H9 (cell line): ENCODE measurements at regions not wholly inside any gene's neighbourhood (a gene's known extent, or its start where the extent isn't known, plus 50 kb on each side); places are given as distances from the start of the nearest gene placed in this dataset.

Source experiments
- DNase-seq: peaks from one replicate; pipeline ENCODE4 v3.0.0-alpha.2; 2017
- H2AFZ ChIP-seq: one replicate; pipeline ENCODE4 v1.6.1; 2013; ENCODE audit warnings: mild to moderate bottlenecking, low read length, control low read depth, moderate library complexity
- H2AK5ac ChIP-seq: 2 replicates; pipeline ENCODE4 v1.6.1; 2013; ENCODE audit warnings: low read length, control low read depth, mixed read lengths; ENCODE audit not compliant: insufficient read length
- H2BK120ac ChIP-seq: one replicate; pipeline ENCODE4 v1.6.1; 2013; ENCODE audit warnings: low read depth, mild to moderate bottlenecking, low read length, control low read depth, inconsistent platforms; ENCODE audit not compliant: poor library complexity, severe bottlenecking
- H2BK12ac ChIP-seq: 2 replicates; pipeline ENCODE4 v1.6.1; 2013; ENCODE audit warnings: low read length, control low read depth, mixed read lengths, low read depth; ENCODE audit not compliant: insufficient read length
- H2BK15ac ChIP-seq: 2 replicates; pipeline ENCODE4 v1.6.1; 2013; ENCODE audit warnings: low read depth, low read length, control low read depth
- H2BK20ac ChIP-seq: one replicate; pipeline ENCODE4 v1.6.1; 2013; ENCODE audit warnings: low read depth, mild to moderate bottlenecking, low read length, control low read depth, inconsistent platforms; ENCODE audit not compliant: poor library complexity, severe bottlenecking
- H2BK5ac ChIP-seq: 2 replicates; pipeline ENCODE4 v1.6.1; 2013; ENCODE audit warnings: low read length, control low read depth, mixed read lengths; ENCODE audit not compliant: insufficient read length
- H3K14ac ChIP-seq: 2 replicates; pipeline ENCODE4 v1.6.1; 2013; ENCODE audit warnings: low read length, control low read depth; ENCODE audit not compliant: insufficient read depth
- H3K18ac ChIP-seq: 2 replicates; pipeline ENCODE4 v1.6.1; 2013; ENCODE audit warnings: low read depth, mild to moderate bottlenecking, mixed read lengths, low read length, control low read depth; ENCODE audit not compliant: insufficient read length
- H3K23ac ChIP-seq: 2 replicates; pipeline ENCODE4 v1.6.1; 2013; ENCODE audit warnings: low read length, control low read depth, mixed read lengths, low read depth; ENCODE audit not compliant: insufficient read length
- H3K23me2 ChIP-seq: 2 replicates; pipeline ENCODE4 v1.6.1; 2013; ENCODE audit warnings: low read depth, mild to moderate bottlenecking, mixed read lengths, low read length, control low read depth; ENCODE audit not compliant: insufficient read length, poor library complexity, severe bottlenecking
- H3K27ac ChIP-seq: 2 replicates; pipeline ENCODE4 v1.5.1; 2013; ENCODE audit warnings: low read length, control low read depth, mixed read lengths, low read depth; ENCODE audit not compliant: insufficient read length
- H3K27me3 ChIP-seq: 2 replicates; pipeline ENCODE4 v1.6.1; 2013; ENCODE audit warnings: low read length, control low read depth, inconsistent platforms; ENCODE audit not compliant: insufficient read depth
- H3K4ac ChIP-seq: 2 replicates; pipeline ENCODE4 v1.6.1; 2013; ENCODE audit warnings: low read depth, mild to moderate bottlenecking, control low read depth, inconsistent platforms, low read length, moderate library complexity
- H3K4me1 ChIP-seq: 2 replicates; pipeline ENCODE4 v1.6.1; 2013; ENCODE audit warnings: low read length, control low read depth, inconsistent platforms; ENCODE audit not compliant: insufficient read depth
- H3K4me2 ChIP-seq: 2 replicates; pipeline ENCODE4 v1.6.1; 2013; ENCODE audit warnings: low read length, control low read depth, mixed read lengths; ENCODE audit not compliant: insufficient read length, insufficient read depth
- H3K56ac ChIP-seq: 2 replicates; pipeline ENCODE4 v1.6.1; 2013; ENCODE audit warnings: low read depth, mild to moderate bottlenecking, mixed read lengths, low read length, control low read depth; ENCODE audit not compliant: insufficient read length
- H3K79me1 ChIP-seq: 2 replicates; pipeline ENCODE4 v1.6.1; 2013; ENCODE audit warnings: low read depth, mild to moderate bottlenecking, moderate library complexity, low read length, control low read depth, inconsistent platforms; ENCODE audit not compliant: insufficient read depth, poor library complexity, severe bottlenecking
- H3K79me2 ChIP-seq: 2 replicates; pipeline ENCODE4 v1.6.1; 2013; ENCODE audit warnings: low read length, control low read depth, inconsistent platforms; ENCODE audit not compliant: insufficient read depth
- H3K9ac ChIP-seq: 2 replicates; pipeline ENCODE4 v1.6.1; 2013; ENCODE audit warnings: low read length, control low read depth, mixed read lengths; ENCODE audit not compliant: insufficient read length; ENCODE audit errors: extremely low read depth
- H3K9me3 ChIP-seq: one replicate; pipeline ENCODE4 v1.6.1; 2013; ENCODE audit warnings: low read depth, low read length, inconsistent platforms; ENCODE audit not compliant: control insufficient read depth
- H3T11ph ChIP-seq: one replicate; pipeline ENCODE4 v1.6.1; 2013; ENCODE audit warnings: mild to moderate bottlenecking, low read length, control low read depth, inconsistent platforms
- H4K20me1 ChIP-seq: one replicate; pipeline ENCODE4 v1.6.1; 2013; ENCODE audit not compliant: control insufficient read depth, insufficient read length, insufficient read depth
- H4K5ac ChIP-seq: 2 replicates; pipeline ENCODE4 v1.6.1; 2013; ENCODE audit warnings: low read depth, mild to moderate bottlenecking, mixed read lengths, low read length, control low read depth; ENCODE audit not compliant: insufficient read length
- H4K8ac ChIP-seq: replicated peaks from 2 replicates; pipeline ENCODE4 v1.6.1; 2013; ENCODE audit warnings: low read length, control low read depth, mixed read lengths, low read depth; ENCODE audit not compliant: insufficient read length
- H4K91ac ChIP-seq: 2 replicates; pipeline ENCODE4 v1.6.1; 2013; ENCODE audit warnings: low read depth, mild to moderate bottlenecking, moderate library complexity, mixed read lengths, low read length, control low read depth; ENCODE audit not compliant: insufficient read length
- H3K27ac Mint-ChIP-seq, 3 experiments: 2 replicates in 2 of 3; 3 replicates in 1 of 3; pipeline ENCODE4 v1.8.0; 2020 to 2021; ENCODE audit warnings: mixed read lengths in 3 of 3, mild to moderate bottlenecking in 1 of 3, moderate library complexity in 1 of 3
- H3K27me3 Mint-ChIP-seq: 2 replicates; pipeline ENCODE4 v1.8.0; 2021; ENCODE audit warnings: low read depth, mild to moderate bottlenecking, moderate library complexity, mixed read lengths
- H3K36me3 Mint-ChIP-seq, 3 experiments: 2 replicates in 2 of 3; 3 replicates in 1 of 3; pipeline ENCODE4 v1.8.0; 2020 to 2021; ENCODE audit warnings: low read depth in 3 of 3, mixed read lengths in 3 of 3; ENCODE audit not compliant: insufficient read depth in 1 of 3
- H3K4me1 Mint-ChIP-seq, 2 experiments: 2 replicates each; pipeline ENCODE4 v1.8.0; 2020; ENCODE audit warnings: mixed read lengths in 2 of 2
- H3K4me3 Mint-ChIP-seq, 2 experiments: 2 replicates in 1 of 2; 3 replicates in 1 of 2; pipeline ENCODE4 v1.8.0; 2020 to 2021; ENCODE audit warnings: mild to moderate bottlenecking in 2 of 2, mixed read lengths in 2 of 2, moderate library complexity in 1 of 2
- H3K9me3 Mint-ChIP-seq, 2 experiments: 2 replicates in 1 of 2; 3 replicates in 1 of 2; pipeline ENCODE4 v1.8.0; 2020; ENCODE audit warnings: mild to moderate bottlenecking in 2 of 2, mixed read lengths in 2 of 2, moderate library complexity in 1 of 2
- CTCF ChIP-seq: fragments of 200-600 bp; sonication (generic); conservative IDR thresholded peaks from 3 replicates; pipeline ENCODE4 v1.8.0; 2021; ENCODE audit warnings: antibody characterized with exemption, mild to moderate bottlenecking
- WGBS: extraction: QIAGEN DNeasy Blood & Tissue Kit; methylation state at CpG from one replicate; pipeline ENCODE4 v1.1.7; 2013; ENCODE audit warnings: missing lambda C conversion rate, low lambda C conversion rate, mixed read lengths; ENCODE audit not compliant: insufficient read length; ENCODE audit errors: extremely low coverage; 5-methylcytosine and 5-hydroxymethylcytosine counted together

GRCh38 chr10:128468462-128468861, 342.2 kb upstream of the MKI67 start:
- H3K4ac ChIP-seq: no peak overlapping the region
- no peak overlapping the region for H3K27ac ChIP-seq
- H4K8ac ChIP-seq: no peak overlapping the region
- H2BK15ac ChIP-seq: no peak overlapping the region
- no peak overlapping the region for H3K27ac Mint-ChIP-seq
- H4K5ac ChIP-seq: no peak overlapping the region
- H2BK120ac ChIP-seq: no peak overlapping the region
- no peaks in the 10 kb centered on the region for H3K27me3 ChIP-seq
- H3K27me3 Mint-ChIP-seq: no peaks in the 10 kb centered on the region; the same call in none of the 2 replicates
- DNase-seq: no peak
- H3K18ac ChIP-seq: no peak overlapping the region
- H4K91ac ChIP-seq: no peak overlapping the region
- no peak overlapping the region for H2BK20ac ChIP-seq
- H3K9ac ChIP-seq: no peak overlapping the region
- no peak overlapping the region for H3T11ph ChIP-seq
- H3K23ac ChIP-seq: no peak overlapping the region
- H3K4me1 ChIP-seq: no peaks in the 10 kb centered on the region
- no peaks in the 10 kb centered on the region for H3K4me1 Mint-ChIP-seq
- no peak overlapping the region for H2AFZ ChIP-seq
- H3K14ac ChIP-seq: no peak overlapping the region
- no peaks in the 10 kb centered on the region for H3K79me1 ChIP-seq
- no peaks in the 10 kb centered on the region for H4K20me1 ChIP-seq
- WGBS: no CpG with 5 or more reads among the region's 7 CpGs
- no peak overlapping the region for H3K4me3 Mint-ChIP-seq
- H3K9me3 Mint-ChIP-seq: peaks cover 5 to 6% of the 10 kb centered on the region in 2 experiments; a peak in 2 of 5 replicates
- no peak overlapping the region for H3K4me2 ChIP-seq
- H2BK12ac ChIP-seq: no peak overlapping the region
- no peaks in the 10 kb centered on the region for H3K79me2 ChIP-seq
- no peak for TF ChIP-seq CTCF
- H3K9me3 ChIP-seq: no peaks in the 10 kb centered on the region
- no peak overlapping the region for H2AK5ac ChIP-seq
- H2BK5ac ChIP-seq: no peak overlapping the region
- H3K36me3 Mint-ChIP-seq: no peaks in the 10 kb centered on the region
- H3K23me2 ChIP-seq: no peaks in the 10 kb centered on the region
- H3K56ac ChIP-seq: no peak overlapping the region
